VCaP (cell line): ENCODE measurements at regions not wholly inside any gene's neighbourhood (a gene's known extent, or its start where the extent isn't known, plus 50 kb on each side); places are given as distances from the start of the nearest gene placed in this dataset.
A peak's percentile ranks its signal among the peaks of the same experiment; 100 is the strongest.

Experiments used
- H3K27ac ChIP-seq: fragments of 450-650 bp; 2 replicates; pipeline ENCODE4 v1.5.1; 2017
- CTCF ChIP-seq: fragments of 450-650 bp; conservative IDR thresholded peaks from 2 replicates; pipeline ENCODE4 v1.5.1; 2017; ENCODE audit warnings: mild to moderate bottlenecking, moderate library complexity

GRCh38 chr14:56730538-56731145, 79.6 kb downstream of the OTX2 start:
- no peak for TF ChIP-seq CTCF
- H3K27ac ChIP-seq, result no peak overlapping the region

GRCh38 chr14:56724013-56724412, 86.3 kb downstream of the OTX2 start:
- no peak overlapping the region for H3K27ac ChIP-seq
- no peak for TF ChIP-seq CTCF

GRCh38 chr14:56723418-56723817, 86.9 kb downstream of the OTX2 start:
- no peak for TF ChIP-seq CTCF

GRCh38 chr14:56720703-56721460, 89.4 kb downstream of the OTX2 start:
- no peak for TF ChIP-seq CTCF
- peak overlapping the region; percentile 42 for H3K27ac ChIP-seq

More at GRCh38 chr14:56723418-56723817, 86.9 kb downstream of the OTX2 start:
- H3K27ac ChIP-seq, result no peak overlapping the region

- TF ChIP-seq CTCF, result no peak
- no peak overlapping the region for H3K27ac ChIP-seq
Observed at GRCh38 chr14:56718312-56718711, 92.0 kb downstream of the OTX2 start.

GRCh38 chr14:56716705-56717104, 93.6 kb downstream of the OTX2 start:
- no peak for TF ChIP-seq CTCF
- no peak overlapping the region for H3K27ac ChIP-seq

GRCh38 chr14:56715938-56716337, 94.3 kb downstream of the OTX2 start:
- TF ChIP-seq CTCF, result 0 out of 2 replicates have a peak, but pooled peaks have one; percentile 9
- no peak overlapping the region for H3K27ac ChIP-seq
